GM10248 (cell line): ENCODE measurements at regions not wholly inside any gene's neighbourhood (a gene's known extent, or its start where the extent isn't known, plus 50 kb on each side); places are given as distances from the start of the nearest gene placed in this dataset.

Source experiments
- CTCF ChIA-PET: fragments of 300-600 bp; sonication (Branson Sonifier 250); formaldehyde crosslinking; extraction: SDS; loops from one replicate; lab custom pipeline; 2021; ENCODE audit warnings: antibody characterized with exemption; lab: Yijun Ruan, JAX
- POLR2A ChIA-PET: fragments of 350-650 bp; sonication (Branson Sonifier 250); formaldehyde crosslinking; extraction: SDS; loops from one replicate; lab custom pipeline; 2020; ENCODE audit warnings: antibody characterized with exemption; lab: Yijun Ruan, JAX
- DNase-seq: peaks from one replicate; pipeline ENCODE4 v3.0.0; 2012; ENCODE audit errors: extremely low spot score
- CTCF ChIP-seq: IDR thresholded peaks from 2 replicates; pipeline ENCODE4 v1.5.1; 2012; ENCODE audit warnings: mild to moderate bottlenecking, low read depth; ENCODE audit errors: extremely low read depth, missing control alignments, control extremely low read depth

- DNase-seq: no peak
- ChIA-PET CTCF (interaction anchor here (1.2 to 1.9 kb wide), 2 partner anchors 11 to 14 kb away, joined by 3 to 8 read pairs; no protein-coding TSS in a partner anchor), POLR2A (no interaction called here)
- no peak for TF ChIP-seq CTCF
Measured at GRCh38 chr2:57962861-57963260, 83.7 kb upstream of the VRK2 start.

- ChIA-PET POLR2A (no interaction called here), CTCF (interaction anchor here (1.3 to 1.8 kb wide), 2 partner anchors 13 to 16 kb away, joined by 3 to 5 read pairs; no protein-coding TSS in a partner anchor)
- no peak for DNase-seq
- TF ChIP-seq CTCF: no peak
Measured at GRCh38 chr2:57965219-57965618, 81.4 kb upstream of the VRK2 start.

GRCh38 chr2:57965961-57966360, 80.6 kb upstream of the VRK2 start:
- POLR2A ChIA-PET: no interaction called here
- DNase-seq: no peak
- TF ChIP-seq CTCF: no peak
- CTCF ChIA-PET: interaction anchor here (0.7 to 1.8 kb wide), 3 partner anchors 9 to 17 kb away, joined by 3 to 5 read pairs (median 4); no protein-coding TSS in a partner anchor

- POLR2A ChIA-PET: no interaction called here
- CTCF ChIA-PET: interaction anchor here (1.1 to 2.5 kb wide), 4 partner anchors 10 to 139 kb away, joined by 3 to 8 read pairs (median 4); no protein-coding TSS in a partner anchor
- no peak for DNase-seq
- no peak for TF ChIP-seq CTCF
Measured at GRCh38 chr2:57973621-57974186, 72.9 kb upstream of the VRK2 start.

- CTCF ChIA-PET: no interaction called here
- POLR2A ChIA-PET: no interaction called here
- no peak for TF ChIP-seq CTCF
- no peak for DNase-seq
Measured at GRCh38 chr2:57979158-57979557, 67.4 kb upstream of the VRK2 start.

- TF ChIP-seq CTCF: no peak
- POLR2A ChIA-PET: no interaction called here
- CTCF ChIA-PET: no interaction called here
- DNase-seq: no peak
Measured at GRCh38 chr2:57981083-57981768, 65.4 kb upstream of the VRK2 start.
